NCI-H82 (cell line): ENCODE measurements at regions not wholly inside any gene's neighbourhood (a gene's known extent, or its start where the extent isn't known, plus 50 kb on each side); places are given as distances from the start of the nearest gene placed in this dataset.

Experiments used
- DNase-seq: peaks from one replicate; lab custom pipeline; 2025; lab: John Stamatoyannopoulos, UW

GRCh38 chr12:102781117-102781516, 135.9 kb downstream of the PAH start:
- no peak for DNase-seq

- no peak for DNase-seq
Measured at GRCh38 chr12:102776041-102776440, 141.0 kb downstream of the PAH start.

- peak; percentile 85 for DNase-seq
Measured at GRCh38 chr12:102769323-102769916, 147.6 kb downstream of the PAH start.

GRCh38 chr12:102766961-102767360, 150.1 kb downstream of the PAH start:
- DNase-seq: no peak

- DNase-seq: no peak
Measured at GRCh38 chr12:102765736-102766135, 151.3 kb downstream of the PAH start.

- DNase-seq: peak; percentile 88
Measured at GRCh38 chr12:102763471-102763870, 153.6 kb downstream of the PAH start.

GRCh38 chr12:102763061-102763460, 154.0 kb downstream of the PAH start:
- DNase-seq: peak; percentile 80

GRCh38 chr12:102760322-102760721, 156.7 kb downstream of the PAH start:
- no peak for DNase-seq

- DNase-seq: no peak
Measured at GRCh38 chr12:102759466-102759865, 157.6 kb downstream of the PAH start.

- DNase-seq: no peak
Measured at GRCh38 chr12:102757882-102758226, 159.2 kb downstream of the PAH start.

- DNase-seq: no peak
Measured at GRCh38 chr12:102757154-102757881, 159.7 kb downstream of the PAH start.

GRCh38 chr12:102756530-102756929, 160.5 kb downstream of the PAH start:
- no peak for DNase-seq

- no peak for DNase-seq
Measured at GRCh38 chr12:102755266-102755665, 161.8 kb downstream of the PAH start.

- no peak for DNase-seq
Measured at GRCh38 chr12:102753802-102754201, 163.2 kb downstream of the PAH start.

- no peak for DNase-seq
Measured at GRCh38 chr12:102748704-102749103, 168.3 kb downstream of the PAH start.

GRCh38 chr12:102746963-102747362, 170.1 kb downstream of the PAH start:
- no peak for DNase-seq

- DNase-seq: peak; percentile 81
Measured at GRCh38 chr12:102745971-102746600, 171.0 kb downstream of the PAH start.

- no peak for DNase-seq
Measured at GRCh38 chr12:102741196-102741595, 175.8 kb downstream of the PAH start.

GRCh38 chr12:102740141-102740955, 176.7 kb downstream of the PAH start:
- peak; percentile 69 for DNase-seq

GRCh38 chr12:102736328-102736727, 180.7 kb downstream of the PAH start:
- DNase-seq: no peak

GRCh38 chr12:102735104-102735503, 181.9 kb downstream of the PAH start:
- no peak for DNase-seq

GRCh38 chr12:102730996-102731395, 186.0 kb downstream of the PAH start:
- no peak for DNase-seq
